GM23338 (cell line): ENCODE measurements at regions not wholly inside any gene's neighbourhood (a gene's known extent, or its start where the extent isn't known, plus 50 kb on each side); places are given as distances from the start of the nearest gene placed in this dataset.

Source experiments
- CTCF ChIP-seq, 2 experiments: fragments of 200-600 bp in 1 of 2; sonication (generic) in 1 of 2; conservative IDR thresholded peaks; 2 replicates each; pipeline versions ENCODE4 v1.5.1 to v1.6.1; 2016 to 2017; ENCODE audit warnings: antibody characterized with exemption in 2 of 2, low read depth in 2 of 2, mild to moderate bottlenecking in 2 of 2, moderate library complexity in 1 of 2
- POLR2AphosphoS5 ChIP-seq: IDR thresholded peaks from 2 replicates; pipeline ENCODE4 v1.6.1; 2016; ENCODE audit warnings: antibody characterized with exemption, low read depth

DNA sequence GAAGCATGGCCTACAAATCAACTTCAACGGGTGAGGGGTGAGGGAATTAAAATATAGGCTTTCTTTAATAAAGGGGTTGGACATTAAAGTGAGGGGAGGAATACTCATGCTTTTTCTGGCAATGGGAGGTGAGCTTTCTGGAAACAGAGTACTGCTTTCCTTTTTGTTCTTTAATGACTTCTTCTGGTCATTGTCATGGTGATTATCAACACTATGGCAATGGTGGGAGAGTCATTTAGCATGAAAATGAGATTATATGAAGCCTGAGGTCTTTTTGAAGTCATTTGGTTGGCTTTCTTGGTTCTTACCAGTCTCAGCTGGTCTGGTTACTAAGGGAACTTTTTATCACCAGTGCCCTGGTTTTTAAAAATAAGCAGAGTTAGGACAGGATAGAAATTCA lies 475.8 kb upstream of the LRRC4C start:
- no peak for TF ChIP-seq CTCF (conservative IDR thresholded peaks at IDR 0.05; ENCODE audit: low read depth in 2 of 2)
- TF ChIP-seq POLR2AphosphoS5, result no peak
